ENCODE measurements at regions not wholly inside any gene's neighbourhood (a gene's known extent, or its start where the extent isn't known, plus 50 kb on each side); places are given as distances from the start of the nearest gene placed in this dataset.

- no peak for DNase-seq (ENCODE audit: low read depth, low spot score)
- H3K27ac ChIP-seq, result no peak overlapping the region
These were observed 94.4 kb upstream of the CIBAR2 start for GRCh38 chr16:85206472-85207356.

GRCh38 chr16:85207357-85207921, 95.2 kb upstream of the CIBAR2 start:
- no peak for DNase-seq (ENCODE audit: low read depth, low spot score)
- Histone ChIP-seq H3K36me3 (ENCODE audit: insufficient read depth, low read length) (no peaks in the 10 kb centered on the region), H3K9me3 (ENCODE audit: low read depth, low read length) (no peaks in the 10 kb centered on the region), H3K4me3 (no peak overlapping the region), H3K9ac (ENCODE audit: insufficient read length) (no peak overlapping the region), H3K27ac (no peak overlapping the region)
- TF ChIP-seq POLR2AphosphoS5 (IDR thresholded peaks at IDR 0.05; ENCODE audit: borderline replicate concordance, low read depth, low read length) (no peak), EZH2 (IDR thresholded peaks at IDR 0.05) (no peak), FOXP2 (optimal IDR thresholded peaks at IDR 0.05; ENCODE audit: control extremely low read depth, extremely low read length, insufficient read depth) (no peak)

More at GRCh38 chr16:85206472-85207356, 94.4 kb upstream of the CIBAR2 start:
- TF ChIP-seq FOXP2 (optimal IDR thresholded peaks at IDR 0.05; ENCODE audit: control extremely low read depth, extremely low read length, insufficient read depth), result no peak
- TF ChIP-seq POLR2AphosphoS5 (IDR thresholded peaks at IDR 0.05; ENCODE audit: borderline replicate concordance, low read depth, low read length), result no peak
- no peak for TF ChIP-seq EZH2 (IDR thresholded peaks at IDR 0.05)
- H3K36me3 ChIP-seq (ENCODE audit: insufficient read depth, low read length), result no peaks in the 10 kb centered on the region
- H3K4me3 ChIP-seq, result no peak overlapping the region
- H3K9me3 ChIP-seq (ENCODE audit: low read depth, low read length), result no peaks in the 10 kb centered on the region
- H3K9ac ChIP-seq (ENCODE audit: insufficient read length), result no peak overlapping the region

GRCh38 chr16:85208181-85208580, 95.9 kb upstream of the CIBAR2 start:
- H3K27ac ChIP-seq, result no peak overlapping the region
- H3K4me3 ChIP-seq, result no peak overlapping the region
- no peak for DNase-seq (ENCODE audit: low read depth, low spot score)
- TF ChIP-seq POLR2AphosphoS5 (IDR thresholded peaks at IDR 0.05; ENCODE audit: borderline replicate concordance, low read depth, low read length) (no peak), FOXP2 (optimal IDR thresholded peaks at IDR 0.05; ENCODE audit: control extremely low read depth, extremely low read length, insufficient read depth) (no peak), EZH2 (IDR thresholded peaks at IDR 0.05) (no peak)
- H3K9me3 ChIP-seq (ENCODE audit: low read depth, low read length), result no peaks in the 10 kb centered on the region
- H3K9ac ChIP-seq (ENCODE audit: insufficient read length), result no peak overlapping the region
- no peaks in the 10 kb centered on the region for H3K36me3 ChIP-seq (ENCODE audit: insufficient read depth, low read length)

- H3K9me3 ChIP-seq (ENCODE audit: low read depth, low read length), result no peaks in the 10 kb centered on the region
- no peaks in the 10 kb centered on the region for H3K36me3 ChIP-seq (ENCODE audit: insufficient read depth, low read length)
- TF ChIP-seq POLR2AphosphoS5 (IDR thresholded peaks at IDR 0.05; ENCODE audit: borderline replicate concordance, low read depth, low read length) (no peak), EZH2 (IDR thresholded peaks at IDR 0.05) (no peak), FOXP2 (optimal IDR thresholded peaks at IDR 0.05; ENCODE audit: control extremely low read depth, extremely low read length, insufficient read depth) (no peak)
- no peak overlapping the region for H3K27ac ChIP-seq
- DNase-seq (ENCODE audit: low read depth, low spot score), result no peak
- H3K4me3 ChIP-seq, result no peak overlapping the region
- no peak overlapping the region for H3K9ac ChIP-seq (ENCODE audit: insufficient read length)
These were observed 96.6 kb upstream of the CIBAR2 start for GRCh38 chr16:85208643-85209520.

- DNase-seq (ENCODE audit: low read depth, low spot score), result no peak
- no peaks in the 10 kb centered on the region for H3K36me3 ChIP-seq (ENCODE audit: insufficient read depth, low read length)
- H3K9me3 ChIP-seq (ENCODE audit: low read depth, low read length), result no peaks in the 10 kb centered on the region
- no peak overlapping the region for H3K27ac ChIP-seq
- no peak overlapping the region for H3K4me3 ChIP-seq
- TF ChIP-seq EZH2 (IDR thresholded peaks at IDR 0.05) (no peak), FOXP2 (optimal IDR thresholded peaks at IDR 0.05; ENCODE audit: control extremely low read depth, extremely low read length, insufficient read depth) (no peak), POLR2AphosphoS5 (IDR thresholded peaks at IDR 0.05; ENCODE audit: borderline replicate concordance, low read depth, low read length) (no peak)
- no peak overlapping the region for H3K9ac ChIP-seq (ENCODE audit: insufficient read length)
These were observed 97.4 kb upstream of the CIBAR2 start for GRCh38 chr16:85209526-85210121.

GRCh38 chr16:85210423-85211169, 98.3 kb upstream of the CIBAR2 start:
- no peak for DNase-seq (ENCODE audit: low read depth, low spot score)
- Histone ChIP-seq H3K36me3 (ENCODE audit: insufficient read depth, low read length) (no peaks in the 10 kb centered on the region), H3K4me3 (no peak overlapping the region), H3K9ac (ENCODE audit: insufficient read length) (no peak overlapping the region), H3K27ac (no peak overlapping the region), H3K9me3 (ENCODE audit: low read depth, low read length) (no peaks in the 10 kb centered on the region)
- TF ChIP-seq FOXP2 (optimal IDR thresholded peaks at IDR 0.05; ENCODE audit: control extremely low read depth, extremely low read length, insufficient read depth) (no peak), POLR2AphosphoS5 (IDR thresholded peaks at IDR 0.05; ENCODE audit: borderline replicate concordance, low read depth, low read length) (no peak), EZH2 (IDR thresholded peaks at IDR 0.05) (no peak)

GRCh38 chr16:85211271-85211801, 99.1 kb upstream of the CIBAR2 start:
- Histone ChIP-seq H3K36me3 (ENCODE audit: insufficient read depth, low read length) (no peaks in the 10 kb centered on the region), H3K9me3 (ENCODE audit: low read depth, low read length) (no peaks in the 10 kb centered on the region), H3K9ac (ENCODE audit: insufficient read length) (no peak overlapping the region), H3K27ac (no peak overlapping the region), H3K4me3 (no peak overlapping the region)
- DNase-seq (ENCODE audit: low read depth, low spot score), result no peak
- TF ChIP-seq EZH2 (IDR thresholded peaks at IDR 0.05) (no peak), POLR2AphosphoS5 (IDR thresholded peaks at IDR 0.05; ENCODE audit: borderline replicate concordance, low read depth, low read length) (no peak), FOXP2 (optimal IDR thresholded peaks at IDR 0.05; ENCODE audit: control extremely low read depth, extremely low read length, insufficient read depth) (no peak)
